GM19397 (cell line): ENCODE measurements at regions not wholly inside any gene's neighbourhood (a gene's known extent, or its start where the extent isn't known, plus 50 kb on each side); places are given as distances from the start of the nearest gene placed in this dataset.
"Not testable (repeated sequence)": the region's sequence is repeated elsewhere in the genome, so short reads cannot be mapped to it uniquely, and the experiment has no call there.

ENCODE experiments used
- ATAC-seq: cut with Tn5 transposase; IDR thresholded peaks from one replicate; pipeline ENCODE4 v1.9.1; 2021; ENCODE audit warnings: mild to moderate bottlenecking, moderate library complexity; ENCODE audit not compliant: unreplicated experiment

- no peak for ATAC-seq
Observed at GRCh38 chr4:147139455-147140198, 194.0 kb upstream of the TTC29 start.

DNA sequence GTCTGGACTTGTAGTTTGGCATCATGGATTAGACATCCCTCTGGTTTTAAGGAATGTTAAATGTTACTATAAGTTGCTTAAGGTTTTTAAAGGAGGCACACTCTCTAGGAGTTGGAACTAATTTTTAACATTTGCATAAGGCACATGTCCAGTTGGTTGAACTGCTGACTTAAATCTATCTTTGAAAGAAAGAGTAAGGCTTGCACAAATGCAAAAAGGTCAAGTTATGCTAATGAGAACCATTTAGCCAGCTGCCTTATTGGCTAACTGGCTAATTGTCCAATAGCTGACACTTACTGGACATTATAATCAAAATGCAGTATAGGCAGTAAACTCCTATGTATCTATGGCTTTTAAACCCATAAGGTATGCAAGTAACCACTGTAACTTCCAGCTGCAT lies 206.1 kb upstream of the TTC29 start:
- ATAC-seq: no peak

DNA sequence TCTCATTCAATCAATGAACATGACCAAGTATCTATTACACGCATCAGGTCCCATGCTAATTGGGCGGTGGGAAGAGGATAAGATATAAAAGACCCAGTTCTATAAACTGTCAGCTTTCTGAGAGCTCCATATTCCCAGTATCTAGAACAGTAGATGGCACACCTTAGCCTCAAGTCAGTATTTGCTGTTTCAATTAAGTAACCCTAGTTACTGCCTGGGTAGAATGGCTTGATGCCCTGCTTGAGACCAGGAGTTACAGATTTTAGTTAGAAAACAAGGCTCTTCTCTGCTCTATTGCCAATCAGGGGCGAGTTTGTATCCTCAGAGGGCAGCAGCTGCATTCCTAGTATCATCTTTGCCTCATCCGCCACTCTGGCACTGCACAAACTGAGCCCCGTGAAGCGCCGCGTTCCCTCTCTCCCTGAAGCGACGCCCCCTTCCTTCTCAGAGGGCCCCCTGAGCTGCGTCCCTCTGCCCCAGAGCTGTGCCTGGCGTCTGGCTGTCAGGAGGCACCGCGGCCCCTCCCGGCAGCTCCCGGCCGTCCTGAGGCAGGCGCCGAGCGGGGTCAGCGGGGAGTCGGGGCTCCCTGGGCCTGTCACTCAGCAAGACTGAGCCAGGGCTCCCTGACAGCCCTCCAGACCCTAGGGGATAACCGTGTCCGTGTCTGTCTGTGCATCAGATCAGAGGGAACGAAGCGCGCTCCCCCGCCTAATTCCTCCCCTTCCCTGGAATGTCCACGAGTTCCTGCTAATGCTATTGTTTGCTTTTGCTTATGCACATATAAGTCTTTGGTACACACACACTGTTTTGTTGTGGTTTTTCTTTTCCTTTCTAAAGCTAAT lies 212.4 kb upstream of the TTC29 start:
- no peak for ATAC-seq

DNA sequence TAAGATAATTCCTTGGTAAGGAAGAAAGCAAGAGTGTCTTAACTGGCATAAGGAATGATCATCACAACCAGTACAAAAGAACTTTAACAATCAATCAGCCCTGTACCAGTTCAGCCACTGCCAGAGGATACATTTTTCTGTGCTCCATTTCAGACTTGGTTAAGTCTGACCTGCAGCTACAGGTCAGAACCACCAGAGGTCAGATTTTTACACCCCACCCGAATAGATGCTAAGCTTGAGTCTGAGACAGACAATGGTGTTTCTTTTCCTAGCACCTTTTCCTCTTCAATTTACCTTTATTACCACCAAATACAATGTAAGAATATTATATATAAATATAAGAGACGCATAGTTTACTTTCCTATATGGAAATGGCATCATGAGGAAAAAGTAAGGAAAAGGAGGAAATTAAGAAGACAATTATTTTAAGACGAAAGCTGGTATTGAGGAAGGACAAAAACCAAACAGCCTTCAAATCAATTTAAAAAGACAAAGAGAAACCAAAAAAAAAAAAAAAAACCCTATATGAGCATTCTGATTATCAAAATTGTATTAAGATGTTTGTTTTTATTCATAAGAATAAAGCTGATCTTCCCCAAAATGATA lies 215.3 kb upstream of the TTC29 start:
- ATAC-seq: peak; percentile 91

DNA sequence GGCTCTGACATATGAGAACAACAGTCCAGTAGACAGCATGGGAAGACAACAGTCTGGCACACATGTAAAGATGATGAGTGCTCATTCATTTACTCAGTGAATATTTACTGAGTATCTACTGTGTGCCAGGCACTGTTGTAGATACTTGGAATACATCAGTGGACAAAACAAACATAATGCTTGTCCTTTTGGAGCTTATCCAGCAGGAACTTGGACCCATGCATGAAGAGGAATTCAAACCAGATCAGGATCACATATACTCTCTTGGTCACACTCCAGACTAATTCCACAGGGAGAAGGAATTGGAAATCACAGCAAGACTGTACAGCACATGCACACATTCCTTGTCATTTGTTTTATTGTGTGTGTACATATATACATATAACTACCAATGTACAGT lies 217.6 kb upstream of the TTC29 start:
- ATAC-seq: no peak

DNA sequence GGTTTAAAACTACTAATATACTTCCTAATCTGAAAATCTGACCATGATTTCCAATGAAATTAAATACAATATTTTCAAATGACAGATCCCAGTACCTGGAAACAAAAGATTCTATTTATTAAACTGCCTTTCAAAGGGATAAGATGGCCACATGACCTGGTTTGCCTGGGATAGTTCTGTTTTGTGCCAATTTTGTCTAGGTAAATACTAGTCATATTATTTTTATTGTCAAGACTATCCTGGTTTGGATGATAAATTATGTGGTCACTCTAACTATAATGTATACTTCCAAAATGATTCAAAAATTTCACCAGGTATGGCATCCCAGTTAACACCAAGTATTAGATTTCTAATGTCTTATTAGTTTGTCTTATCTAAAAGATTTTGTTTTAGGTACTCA lies 222.5 kb upstream of the TTC29 start:
- not testable (repeated sequence) for ATAC-seq

- no peak for ATAC-seq
Observed at GRCh38 chr4:147173322-147173721, 227.7 kb upstream of the TTC29 start.

GRCh38 chr4:147173797-147174432 lies 228.3 kb upstream of the TTC29 start:
- ATAC-seq: no peak

DNA sequence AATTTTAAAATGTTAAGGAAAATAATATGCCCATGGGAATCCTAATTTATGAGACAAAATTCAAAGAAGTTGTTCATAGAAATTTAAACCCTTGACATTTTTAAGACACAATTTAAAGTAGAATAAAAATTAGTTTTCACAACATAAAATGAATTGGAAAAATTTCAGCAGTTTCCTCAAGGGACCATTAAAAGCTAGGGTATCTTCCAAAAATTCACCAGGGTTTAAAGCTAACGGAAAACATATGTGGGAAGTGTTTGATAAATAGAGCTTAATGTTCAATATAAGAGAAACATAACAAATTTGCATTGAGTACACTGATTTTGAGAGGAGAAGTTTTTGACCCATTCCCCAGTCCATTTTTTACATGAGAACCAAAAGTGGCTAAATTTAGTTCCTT lies 228.9 kb upstream of the TTC29 start:
- no peak for ATAC-seq

GRCh38 chr4:147175460-147176025 lies 229.9 kb upstream of the TTC29 start:
- ATAC-seq: no peak

- ATAC-seq: no peak
Observed at GRCh38 chr4:147182041-147182440, 236.4 kb upstream of the TTC29 start.

DNA sequence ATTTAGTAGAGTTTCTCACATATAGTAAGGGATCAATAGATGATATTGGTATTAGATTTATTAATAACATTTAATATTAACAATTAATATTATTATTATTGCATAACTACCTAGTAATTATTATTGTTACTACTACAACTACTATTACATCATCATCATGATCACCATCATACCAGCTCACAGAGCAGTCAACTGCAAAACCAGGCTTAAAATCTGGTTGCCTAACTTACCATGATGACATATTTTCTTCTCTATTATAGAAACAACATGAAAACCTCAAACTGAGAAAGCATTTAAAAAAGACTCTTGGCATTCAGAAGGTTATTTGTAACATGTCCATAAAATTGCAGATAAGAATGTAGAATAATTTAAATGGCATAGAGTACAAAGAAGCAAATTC lies 247.0 kb upstream of the TTC29 start:
- no peak for ATAC-seq

- no peak for ATAC-seq
Observed at GRCh38 chr4:147194114-147194513, 248.4 kb upstream of the TTC29 start.

- ATAC-seq: no peak
Observed at GRCh38 chr4:147194604-147195003, 248.9 kb upstream of the TTC29 start.

DNA sequence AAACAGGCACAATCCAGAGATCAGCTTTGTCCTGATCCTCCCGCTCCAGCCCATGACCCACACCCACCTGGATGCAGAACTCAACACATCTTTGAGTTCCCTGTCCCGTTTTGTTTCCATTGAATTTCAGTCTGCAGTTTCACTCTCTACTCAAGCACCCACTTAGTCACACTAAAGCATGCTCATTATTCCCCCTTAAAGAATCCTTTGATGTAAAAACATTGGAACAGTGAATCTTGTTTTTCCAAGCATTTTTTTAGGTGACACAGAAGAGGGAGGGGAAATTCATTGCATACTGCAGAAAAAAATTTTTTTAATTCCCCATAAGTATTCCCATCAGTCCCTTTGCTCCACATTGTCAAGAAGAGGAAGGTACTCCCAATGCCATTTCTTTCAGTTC lies 249.7 kb upstream of the TTC29 start:
- ATAC-seq: no peak

GRCh38 chr4:147198411-147199051 lies 252.9 kb upstream of the TTC29 start:
- no peak for ATAC-seq

- ATAC-seq: no peak
Observed at GRCh38 chr4:147201016-147201415, 255.4 kb upstream of the TTC29 start.

DNA sequence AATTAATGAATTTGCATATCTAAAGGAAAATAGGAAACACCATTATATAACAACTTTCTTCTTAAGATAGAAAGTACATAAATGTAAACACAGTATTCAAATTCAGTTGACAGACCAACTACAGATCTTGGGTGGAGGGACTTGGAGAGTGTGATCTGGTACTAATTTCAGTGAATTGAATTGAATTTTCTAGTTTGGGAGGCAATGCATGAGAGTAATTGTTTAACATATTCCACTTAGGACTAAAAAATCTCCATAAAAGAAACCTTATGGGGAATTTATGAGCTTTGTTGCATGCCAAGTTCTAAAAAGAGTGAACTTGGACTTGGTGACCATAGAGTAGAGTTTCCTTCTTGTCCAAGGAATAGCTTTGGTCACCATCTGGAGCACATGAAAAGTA lies 261.1 kb upstream of the TTC29 start:
- ATAC-seq: no peak

DNA sequence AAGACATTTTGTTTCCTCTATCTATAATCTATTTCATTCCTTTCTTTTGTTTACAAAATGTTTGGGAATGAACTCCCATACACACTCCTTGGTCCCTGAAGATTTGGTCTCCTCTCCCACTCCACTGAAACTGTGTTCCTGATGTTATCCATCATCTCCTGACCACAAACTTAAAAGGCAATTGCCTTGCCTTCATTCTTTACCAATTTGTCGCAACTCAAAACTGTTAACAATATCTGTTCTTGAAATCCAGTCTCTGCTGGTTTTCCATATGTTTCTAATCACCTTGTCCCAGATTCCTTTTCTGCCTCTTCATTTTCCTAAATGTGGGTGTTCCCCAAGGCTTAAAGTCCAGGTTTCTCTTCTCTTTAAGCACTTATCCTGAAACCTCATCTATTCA lies 262.2 kb upstream of the TTC29 start:
- no peak for ATAC-seq

- ATAC-seq: no peak
Observed at GRCh38 chr4:147217655-147218054, 263.2 kb upstream of the EDNRA start.

GRCh38 chr4:147219145-147219544 lies 261.8 kb upstream of the EDNRA start:
- ATAC-seq: no peak
